ENCODE measurements at regions not wholly inside any gene's neighbourhood (a gene's known extent, or its start where the extent isn't known, plus 50 kb on each side); places are given as distances from the start of the nearest gene placed in this dataset.

DNA sequence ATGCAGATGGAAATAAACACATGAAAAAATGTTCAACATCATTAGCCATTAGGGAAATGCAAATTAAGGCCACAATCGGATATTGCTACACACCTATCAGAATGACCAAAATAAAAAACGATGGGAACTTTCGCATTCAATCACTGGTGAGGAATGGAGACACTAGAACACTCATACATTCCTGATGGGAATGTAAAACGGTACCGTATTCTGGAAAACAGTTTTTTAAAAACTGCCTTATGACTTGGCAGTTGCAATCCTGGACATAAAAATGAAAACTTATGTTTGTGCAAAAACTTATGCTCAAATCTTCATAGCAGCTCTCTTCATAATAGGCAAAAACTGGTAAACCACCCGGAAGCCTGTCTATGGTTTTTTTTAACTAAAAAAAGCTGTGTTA lies 146.0 kb downstream of the CEBPB start:
- TF ChIP-seq, protein P1, sequence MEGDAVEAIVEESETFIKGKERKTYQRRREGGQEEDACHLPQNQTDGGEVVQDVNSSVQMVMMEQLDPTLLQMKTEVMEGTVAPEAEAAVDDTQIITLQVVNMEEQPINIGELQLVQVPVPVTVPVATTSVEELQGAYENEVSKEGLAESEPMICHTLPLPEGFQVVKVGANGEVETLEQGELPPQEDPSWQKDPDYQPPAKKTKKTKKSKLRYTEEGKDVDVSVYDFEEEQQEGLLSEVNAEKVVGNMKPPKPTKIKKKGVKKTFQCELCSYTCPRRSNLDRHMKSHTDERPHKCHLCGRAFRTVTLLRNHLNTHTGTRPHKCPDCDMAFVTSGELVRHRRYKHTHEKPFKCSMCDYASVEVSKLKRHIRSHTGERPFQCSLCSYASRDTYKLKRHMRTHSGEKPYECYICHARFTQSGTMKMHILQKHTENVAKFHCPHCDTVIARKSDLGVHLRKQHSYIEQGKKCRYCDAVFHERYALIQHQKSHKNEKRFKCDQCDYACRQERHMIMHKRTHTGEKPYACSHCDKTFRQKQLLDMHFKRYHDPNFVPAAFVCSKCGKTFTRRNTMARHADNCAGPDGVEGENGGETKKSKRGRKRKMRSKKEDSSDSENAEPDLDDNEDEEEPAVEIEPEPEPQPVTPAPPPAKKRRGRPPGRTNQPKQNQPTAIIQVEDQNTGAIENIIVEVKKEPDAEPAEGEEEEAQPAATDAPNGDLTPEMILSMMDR (IDR thresholded peaks at IDR 0.05): no peak
- TF ChIP-seq, protein P2, sequence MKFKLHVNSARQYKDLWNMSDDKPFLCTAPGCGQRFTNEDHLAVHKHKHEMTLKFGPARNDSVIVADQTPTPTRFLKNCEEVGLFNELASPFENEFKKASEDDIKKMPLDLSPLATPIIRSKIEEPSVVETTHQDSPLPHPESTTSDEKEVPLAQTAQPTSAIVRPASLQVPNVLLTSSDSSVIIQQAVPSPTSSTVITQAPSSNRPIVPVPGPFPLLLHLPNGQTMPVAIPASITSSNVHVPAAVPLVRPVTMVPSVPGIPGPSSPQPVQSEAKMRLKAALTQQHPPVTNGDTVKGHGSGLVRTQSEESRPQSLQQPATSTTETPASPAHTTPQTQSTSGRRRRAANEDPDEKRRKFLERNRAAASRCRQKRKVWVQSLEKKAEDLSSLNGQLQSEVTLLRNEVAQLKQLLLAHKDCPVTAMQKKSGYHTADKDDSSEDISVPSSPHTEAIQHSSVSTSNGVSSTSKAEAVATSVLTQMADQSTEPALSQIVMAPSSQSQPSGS (CRISPR knock-in tag; IDR thresholded peaks at IDR 0.05; ENCODE audit: borderline replicate concordance, low read depth): no peak
- TF ChIP-seq, protein P3, sequence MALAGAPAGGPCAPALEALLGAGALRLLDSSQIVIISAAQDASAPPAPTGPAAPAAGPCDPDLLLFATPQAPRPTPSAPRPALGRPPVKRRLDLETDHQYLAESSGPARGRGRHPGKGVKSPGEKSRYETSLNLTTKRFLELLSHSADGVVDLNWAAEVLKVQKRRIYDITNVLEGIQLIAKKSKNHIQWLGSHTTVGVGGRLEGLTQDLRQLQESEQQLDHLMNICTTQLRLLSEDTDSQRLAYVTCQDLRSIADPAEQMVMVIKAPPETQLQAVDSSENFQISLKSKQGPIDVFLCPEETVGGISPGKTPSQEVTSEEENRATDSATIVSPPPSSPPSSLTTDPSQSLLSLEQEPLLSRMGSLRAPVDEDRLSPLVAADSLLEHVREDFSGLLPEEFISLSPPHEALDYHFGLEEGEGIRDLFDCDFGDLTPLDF (CRISPR knock-in tag; IDR thresholded peaks at IDR 0.05): no peak
- TF ChIP-seq, protein P4, sequence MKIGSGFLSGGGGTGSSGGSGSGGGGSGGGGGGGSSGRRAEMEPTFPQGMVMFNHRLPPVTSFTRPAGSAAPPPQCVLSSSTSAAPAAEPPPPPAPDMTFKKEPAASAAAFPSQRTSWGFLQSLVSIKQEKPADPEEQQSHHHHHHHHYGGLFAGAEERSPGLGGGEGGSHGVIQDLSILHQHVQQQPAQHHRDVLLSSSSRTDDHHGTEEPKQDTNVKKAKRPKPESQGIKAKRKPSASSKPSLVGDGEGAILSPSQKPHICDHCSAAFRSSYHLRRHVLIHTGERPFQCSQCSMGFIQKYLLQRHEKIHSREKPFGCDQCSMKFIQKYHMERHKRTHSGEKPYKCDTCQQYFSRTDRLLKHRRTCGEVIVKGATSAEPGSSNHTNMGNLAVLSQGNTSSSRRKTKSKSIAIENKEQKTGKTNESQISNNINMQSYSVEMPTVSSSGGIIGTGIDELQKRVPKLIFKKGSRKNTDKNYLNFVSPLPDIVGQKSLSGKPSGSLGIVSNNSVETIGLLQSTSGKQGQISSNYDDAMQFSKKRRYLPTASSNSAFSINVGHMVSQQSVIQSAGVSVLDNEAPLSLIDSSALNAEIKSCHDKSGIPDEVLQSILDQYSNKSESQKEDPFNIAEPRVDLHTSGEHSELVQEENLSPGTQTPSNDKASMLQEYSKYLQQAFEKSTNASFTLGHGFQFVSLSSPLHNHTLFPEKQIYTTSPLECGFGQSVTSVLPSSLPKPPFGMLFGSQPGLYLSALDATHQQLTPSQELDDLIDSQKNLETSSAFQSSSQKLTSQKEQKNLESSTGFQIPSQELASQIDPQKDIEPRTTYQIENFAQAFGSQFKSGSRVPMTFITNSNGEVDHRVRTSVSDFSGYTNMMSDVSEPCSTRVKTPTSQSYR (CRISPR knock-in tag; IDR thresholded peaks at IDR 0.05): no peak
- TF ChIP-seq ZBTB21 (CRISPR knock-in tag; IDR thresholded peaks at IDR 0.05; ENCODE audit: borderline replicate concordance) (no peak), SP1 (CRISPR knock-in tag; conservative IDR thresholded peaks at IDR 0.05) (no peak), ZNF317 (CRISPR knock-in tag; IDR thresholded peaks at IDR 0.05; ENCODE audit: borderline replicate concordance, low read depth) (no peak), ZNF138 (CRISPR knock-in tag; conservative IDR thresholded peaks at IDR 0.05) (no peak), PRRX2 (CRISPR knock-in tag; IDR thresholded peaks at IDR 0.05) (no peak), ZNF232 (CRISPR knock-in tag; IDR thresholded peaks at IDR 0.05) (no peak)
- TF ChIP-seq, protein P5, sequence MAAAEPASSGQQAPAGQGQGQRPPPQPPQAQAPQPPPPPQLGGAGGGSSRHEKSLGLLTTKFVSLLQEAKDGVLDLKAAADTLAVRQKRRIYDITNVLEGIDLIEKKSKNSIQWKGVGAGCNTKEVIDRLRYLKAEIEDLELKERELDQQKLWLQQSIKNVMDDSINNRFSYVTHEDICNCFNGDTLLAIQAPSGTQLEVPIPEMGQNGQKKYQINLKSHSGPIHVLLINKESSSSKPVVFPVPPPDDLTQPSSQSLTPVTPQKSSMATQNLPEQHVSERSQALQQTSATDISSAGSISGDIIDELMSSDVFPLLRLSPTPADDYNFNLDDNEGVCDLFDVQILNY (CRISPR knock-in tag; IDR thresholded peaks at IDR 0.05): no peak
- TF ChIP-seq, protein P6, sequence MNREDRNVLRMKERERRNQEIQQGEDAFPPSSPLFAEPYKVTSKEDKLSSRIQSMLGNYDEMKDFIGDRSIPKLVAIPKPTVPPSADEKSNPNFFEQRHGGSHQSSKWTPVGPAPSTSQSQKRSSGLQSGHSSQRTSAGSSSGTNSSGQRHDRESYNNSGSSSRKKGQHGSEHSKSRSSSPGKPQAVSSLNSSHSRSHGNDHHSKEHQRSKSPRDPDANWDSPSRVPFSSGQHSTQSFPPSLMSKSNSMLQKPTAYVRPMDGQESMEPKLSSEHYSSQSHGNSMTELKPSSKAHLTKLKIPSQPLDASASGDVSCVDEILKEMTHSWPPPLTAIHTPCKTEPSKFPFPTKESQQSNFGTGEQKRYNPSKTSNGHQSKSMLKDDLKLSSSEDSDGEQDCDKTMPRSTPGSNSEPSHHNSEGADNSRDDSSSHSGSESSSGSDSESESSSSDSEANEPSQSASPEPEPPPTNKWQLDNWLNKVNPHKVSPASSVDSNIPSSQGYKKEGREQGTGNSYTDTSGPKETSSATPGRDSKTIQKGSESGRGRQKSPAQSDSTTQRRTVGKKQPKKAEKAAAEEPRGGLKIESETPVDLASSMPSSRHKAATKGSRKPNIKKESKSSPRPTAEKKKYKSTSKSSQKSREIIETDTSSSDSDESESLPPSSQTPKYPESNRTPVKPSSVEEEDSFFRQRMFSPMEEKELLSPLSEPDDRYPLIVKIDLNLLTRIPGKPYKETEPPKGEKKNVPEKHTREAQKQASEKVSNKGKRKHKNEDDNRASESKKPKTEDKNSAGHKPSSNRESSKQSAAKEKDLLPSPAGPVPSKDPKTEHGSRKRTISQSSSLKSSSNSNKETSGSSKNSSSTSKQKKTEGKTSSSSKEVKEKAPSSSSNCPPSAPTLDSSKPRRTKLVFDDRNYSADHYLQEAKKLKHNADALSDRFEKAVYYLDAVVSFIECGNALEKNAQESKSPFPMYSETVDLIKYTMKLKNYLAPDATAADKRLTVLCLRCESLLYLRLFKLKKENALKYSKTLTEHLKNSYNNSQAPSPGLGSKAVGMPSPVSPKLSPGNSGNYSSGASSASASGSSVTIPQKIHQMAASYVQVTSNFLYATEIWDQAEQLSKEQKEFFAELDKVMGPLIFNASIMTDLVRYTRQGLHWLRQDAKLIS (CRISPR knock-in tag; IDR thresholded peaks at IDR 0.05; ENCODE audit: borderline replicate concordance): no peak

All from WTC11 (cell line).